ENCODE measurements at regions not wholly inside any gene's neighbourhood (a gene's known extent, or its start where the extent isn't known, plus 50 kb on each side); places are given as distances from the start of the nearest gene placed in this dataset.

DNA sequence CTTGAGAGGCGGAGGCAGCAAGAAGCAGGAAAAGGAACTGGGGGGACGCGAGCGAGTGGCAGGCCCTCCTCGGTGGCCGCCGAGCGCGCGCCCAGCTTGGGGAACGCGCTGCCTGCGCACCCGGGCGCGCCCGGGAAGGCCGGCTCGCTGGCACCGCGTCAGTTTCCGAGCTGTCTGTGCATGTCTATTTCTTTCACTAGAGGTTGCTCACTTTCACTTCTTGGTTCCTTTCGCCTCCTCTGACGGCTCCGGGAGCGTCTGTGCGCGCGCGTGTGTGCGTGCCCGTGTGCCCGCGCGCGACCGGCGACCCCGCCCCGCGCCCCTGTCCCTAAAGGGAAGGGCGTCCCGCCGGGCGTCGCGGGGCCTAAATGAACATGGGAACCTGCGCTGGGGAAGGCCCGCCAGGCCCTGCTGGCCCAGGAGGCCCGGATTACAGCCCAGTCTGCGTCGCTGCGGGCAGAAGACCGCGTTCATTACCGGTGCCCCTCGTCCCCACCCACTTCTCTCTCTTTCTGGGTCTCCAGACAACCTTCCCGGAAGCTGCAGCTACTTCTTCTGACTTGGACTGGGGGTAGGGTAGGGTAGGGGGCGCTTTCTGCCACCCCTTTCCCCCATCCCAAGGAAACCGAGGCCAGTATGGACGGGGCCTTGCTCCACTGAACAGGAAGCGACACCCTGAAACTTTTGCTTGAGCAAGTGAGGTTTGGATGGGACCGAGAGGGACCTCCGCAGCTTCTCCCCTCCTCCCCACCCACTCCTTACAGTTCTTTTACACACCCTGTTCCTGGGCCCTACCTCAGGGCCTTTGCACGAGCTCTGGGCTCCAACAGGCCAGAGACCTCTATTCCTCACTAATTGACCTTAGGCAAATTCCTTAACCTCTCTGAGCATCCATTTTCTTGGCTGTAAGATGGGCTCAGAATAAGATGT is 205.8 kb upstream of the IER5L start:
- DNase-seq (ENCODE audit: low read depth): no peak

DNA sequence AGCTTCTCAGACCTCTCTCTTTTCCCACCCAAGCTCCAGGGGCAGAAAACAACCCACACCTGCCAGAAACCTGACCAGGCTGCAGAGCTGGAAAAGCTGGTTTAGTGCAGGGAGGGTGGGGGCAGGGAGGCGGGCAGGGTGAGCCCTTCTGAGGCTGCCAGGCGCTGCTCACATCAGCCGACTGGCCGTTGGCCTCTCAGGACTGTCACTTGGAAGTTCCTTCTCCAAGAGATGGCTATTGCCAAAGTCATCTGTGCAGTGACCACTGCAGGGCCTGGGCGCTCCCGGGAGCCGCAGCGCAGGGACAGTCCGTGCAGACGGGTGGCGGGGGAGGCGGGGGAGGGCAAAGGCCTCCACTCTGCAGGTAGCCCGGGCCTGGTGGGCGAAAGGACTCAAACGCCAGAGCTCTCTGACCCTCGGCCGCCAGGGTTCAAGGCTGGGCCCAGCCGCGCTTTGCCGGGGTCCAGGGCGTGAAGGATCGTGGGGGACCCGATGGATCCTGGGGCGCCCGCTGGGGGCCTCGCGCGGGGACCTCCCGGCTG is 205.0 kb upstream of the IER5L start:
- DNase-seq (ENCODE audit: low read depth): no peak

DNA sequence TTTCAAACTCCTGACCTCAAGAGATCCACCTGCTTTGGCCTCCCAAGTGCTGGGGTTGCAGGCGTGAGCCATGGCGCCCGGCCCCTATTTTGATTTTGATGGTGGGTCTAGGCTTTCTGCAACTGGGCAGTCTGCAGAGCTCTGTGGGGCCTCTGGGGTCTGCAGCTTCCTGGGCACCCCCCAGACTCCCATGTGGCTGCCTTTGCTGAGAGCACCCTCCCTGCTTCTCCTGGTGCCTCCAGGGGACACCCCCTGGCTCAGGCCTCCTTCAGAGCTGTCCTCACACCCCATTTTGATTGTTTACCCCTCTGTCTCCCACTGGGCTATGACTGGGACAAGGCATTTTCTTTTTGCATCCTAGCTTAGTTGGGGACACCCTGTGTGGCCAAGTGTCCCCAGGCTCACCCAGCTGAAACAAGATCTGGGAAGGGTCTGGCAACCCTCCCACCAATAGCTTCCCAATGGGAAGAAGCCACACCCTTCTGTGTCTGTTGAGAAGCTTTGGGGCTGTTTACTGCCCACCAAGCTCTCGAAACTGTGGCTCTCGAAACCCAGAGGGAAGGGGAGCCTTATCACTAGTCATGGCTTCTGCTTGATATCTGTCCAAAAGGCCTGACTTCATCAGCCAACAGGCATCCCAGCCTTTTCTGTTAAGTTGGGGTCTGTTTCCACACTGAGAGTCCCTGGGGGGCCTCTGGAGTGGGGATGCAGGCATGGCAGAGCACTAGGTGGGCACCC is 204.4 kb upstream of the IER5L start:
- no peak for DNase-seq (ENCODE audit: low read depth)

DNA sequence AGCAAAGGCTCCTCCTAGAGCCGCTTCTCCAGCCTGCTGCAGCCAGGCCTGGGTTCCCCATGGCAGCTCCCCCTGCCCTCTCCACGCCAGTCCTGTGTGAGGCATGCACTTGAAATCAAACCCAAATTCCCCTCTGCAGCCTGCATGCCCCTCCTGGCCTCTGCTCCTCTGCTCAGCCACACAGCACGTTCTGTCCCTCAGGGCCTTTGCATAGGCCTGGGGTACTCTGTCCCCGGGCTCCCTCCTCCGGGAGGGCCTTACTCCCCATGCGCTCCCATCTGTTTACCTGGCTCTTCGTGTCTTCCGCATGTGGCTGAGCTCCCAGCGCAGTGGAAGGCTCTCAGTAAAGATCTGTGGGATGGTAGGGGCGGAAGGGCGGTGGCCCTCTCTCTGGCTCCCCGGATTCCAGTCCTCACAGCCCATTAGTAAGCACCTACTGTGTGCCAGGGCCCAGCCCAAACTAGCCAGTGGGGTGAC is 203.5 kb upstream of the IER5L start:
- DNase-seq (ENCODE audit: low read depth): no peak

DNA sequence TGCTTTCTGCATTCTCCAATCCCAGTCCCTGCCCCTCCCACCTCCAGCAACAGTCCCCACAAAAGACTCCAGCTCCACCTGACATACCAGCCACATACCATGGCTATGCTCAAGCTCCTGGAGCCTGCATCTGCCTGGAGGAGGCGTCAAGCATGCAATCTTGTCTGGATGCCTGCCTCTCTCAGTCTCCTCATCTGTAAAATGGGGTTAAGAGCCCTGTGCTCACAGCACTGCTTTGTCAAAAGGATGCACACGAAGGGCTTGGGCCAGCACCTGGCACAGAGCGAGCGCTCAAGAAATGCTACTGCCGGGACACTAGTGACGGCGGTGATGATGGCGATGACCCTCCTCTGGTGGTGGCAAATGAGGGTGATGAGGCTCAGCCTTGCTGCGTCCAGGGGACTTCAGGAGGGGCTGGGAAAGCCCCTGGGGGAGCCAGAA is 202.9 kb upstream of the IER5L start:
- no peak for DNase-seq (ENCODE audit: low read depth)

DNA sequence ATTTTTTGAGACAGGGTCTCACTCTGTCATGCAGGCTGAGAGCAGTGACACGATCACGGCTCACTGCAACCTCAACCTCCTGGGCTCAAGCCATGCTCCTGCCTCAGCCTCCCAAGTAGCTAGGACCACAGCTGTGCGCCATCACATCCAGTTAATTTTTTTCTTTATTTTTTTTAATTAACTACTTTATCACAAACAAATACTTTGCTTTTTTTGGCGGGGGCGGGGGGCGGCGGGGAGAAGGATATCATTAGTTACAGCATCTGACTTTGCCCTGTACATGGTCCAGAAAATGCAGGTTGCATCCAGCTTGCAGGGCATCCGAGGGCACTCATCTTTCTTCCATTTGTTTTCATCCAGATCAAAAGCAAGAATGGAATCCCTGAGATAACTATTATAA is 201.8 kb upstream of the IER5L start:
- no peak for DNase-seq (ENCODE audit: low read depth)

DNA sequence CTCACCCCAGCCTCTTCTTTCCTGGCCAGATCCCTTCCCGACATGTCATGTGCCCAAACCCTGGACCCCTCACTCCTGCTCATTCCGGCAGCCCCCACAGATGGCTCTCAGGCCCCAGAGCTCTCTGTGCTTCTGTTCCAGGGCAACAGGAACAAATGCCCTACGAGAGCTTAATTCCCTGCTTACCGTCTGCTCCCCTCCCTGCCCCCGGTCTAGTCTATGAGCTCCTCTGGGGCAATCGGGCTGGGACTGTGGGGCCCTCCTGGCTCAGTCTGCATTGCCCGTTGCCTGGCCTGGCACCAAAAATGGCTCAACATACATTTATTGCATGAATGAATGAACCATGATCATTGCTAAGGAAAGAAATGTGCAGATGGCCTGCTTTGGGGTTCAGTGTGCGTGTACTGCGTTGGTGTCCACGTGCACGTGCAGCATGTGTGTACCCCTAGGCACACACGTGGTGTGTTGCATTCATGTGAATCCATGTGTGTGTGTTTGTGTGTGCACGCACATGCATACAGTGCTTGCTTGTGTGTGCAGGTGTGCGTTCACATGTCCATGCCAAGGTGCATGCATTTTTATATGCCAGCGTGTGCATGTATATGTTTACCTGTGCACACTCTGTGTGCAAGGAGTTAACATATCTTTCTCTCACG is 201.2 kb upstream of the IER5L start:
- DNase-seq (ENCODE audit: low read depth): no peak

DNA sequence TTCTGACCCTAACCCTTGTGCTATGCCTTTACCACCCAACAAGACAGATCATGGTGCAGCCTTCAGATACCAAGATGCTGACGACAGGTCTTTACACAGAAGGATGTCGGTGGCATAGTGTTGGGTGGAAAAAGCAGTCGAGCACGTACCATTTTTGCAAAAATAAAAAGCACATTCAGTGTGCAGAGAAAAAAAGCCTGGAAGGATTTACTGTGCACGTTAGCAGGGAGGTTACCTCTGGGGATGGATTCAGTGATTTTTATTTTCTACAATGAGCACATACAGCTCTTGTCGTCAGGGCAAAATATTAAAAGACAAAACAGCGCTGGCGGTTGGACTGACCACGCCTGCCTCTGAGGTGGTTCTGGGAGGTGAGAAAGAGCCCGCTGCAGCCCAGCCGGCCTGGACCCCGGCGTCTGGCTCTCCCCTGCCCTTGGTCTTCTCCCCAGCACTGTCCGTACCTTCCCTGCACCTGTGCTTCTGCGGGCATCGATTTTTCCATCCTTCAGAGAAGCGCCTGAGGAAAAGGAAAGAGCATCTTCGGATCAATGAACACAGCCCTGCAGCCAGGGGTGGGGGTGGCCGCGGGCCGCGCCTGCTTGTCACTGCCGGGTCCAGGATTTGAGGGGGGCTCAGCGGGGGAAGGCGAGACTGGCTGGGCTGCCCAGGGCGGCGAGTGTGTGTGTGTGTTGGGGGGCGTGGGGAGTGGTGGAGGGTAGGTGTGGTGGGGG is 200.0 kb upstream of the IER5L start:
- DNase-seq (ENCODE audit: low read depth): no peak

DNA sequence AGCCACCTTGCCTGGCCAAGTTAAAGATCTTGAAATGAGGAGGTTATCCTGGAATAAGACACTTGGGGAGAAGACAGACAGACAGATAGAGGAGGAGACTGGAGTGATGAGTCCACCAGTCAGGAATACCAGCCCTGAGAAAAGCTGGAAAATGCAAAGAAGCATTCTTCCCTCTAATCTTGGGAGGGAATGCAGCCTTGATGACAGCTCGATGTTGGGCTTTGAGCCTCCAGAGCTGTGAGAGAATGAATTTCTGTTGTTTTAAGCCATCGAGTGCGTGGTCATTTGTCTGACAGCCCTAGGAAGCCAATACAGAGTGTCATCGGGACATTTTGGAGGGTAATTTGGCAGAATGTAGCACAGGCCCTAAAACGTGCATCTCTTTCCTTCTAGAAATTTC is 199.1 kb upstream of the IER5L start:
- no peak for DNase-seq (ENCODE audit: low read depth)

DNA sequence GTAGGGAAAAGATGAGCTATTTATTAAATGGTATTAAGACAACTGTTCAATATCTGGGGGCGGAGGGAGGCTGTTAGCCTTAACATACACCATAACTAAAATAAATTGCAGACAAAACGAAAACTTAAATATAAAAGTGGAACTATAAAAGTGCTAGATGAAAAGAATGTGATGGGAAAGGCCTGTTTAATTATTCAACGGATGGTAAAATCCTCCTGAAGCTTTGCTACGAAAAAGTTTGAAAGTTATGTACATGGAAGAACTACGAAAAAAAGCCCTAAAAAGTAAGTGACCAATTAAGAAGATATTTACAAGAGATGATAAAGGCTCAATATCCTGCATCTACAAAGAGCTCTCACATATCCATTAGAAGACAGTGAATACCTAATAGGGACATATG is 197.8 kb upstream of the IER5L start:
- DNase-seq (ENCODE audit: low read depth): no peak

DNA sequence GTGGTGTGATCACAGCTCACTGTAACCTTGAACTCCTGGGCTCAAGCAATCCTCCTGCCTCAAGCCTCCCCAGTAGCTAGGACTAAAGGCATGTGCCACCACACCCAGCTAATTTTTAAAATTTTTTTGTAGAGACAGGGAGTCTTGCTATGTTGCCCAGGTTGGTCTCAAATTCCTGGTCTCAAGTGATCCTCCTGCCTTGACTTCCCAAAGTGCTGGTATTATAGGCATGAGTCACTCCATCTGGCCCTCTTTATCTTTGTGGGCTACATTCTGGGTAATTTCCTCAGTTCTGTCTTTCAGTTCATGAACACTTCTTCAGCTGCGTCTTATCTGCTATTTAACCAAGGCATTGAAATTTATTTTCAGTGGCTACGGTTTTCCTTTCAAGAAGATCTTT is 196.6 kb upstream of the IER5L start:
- DNase-seq (ENCODE audit: low read depth): no peak

DNA sequence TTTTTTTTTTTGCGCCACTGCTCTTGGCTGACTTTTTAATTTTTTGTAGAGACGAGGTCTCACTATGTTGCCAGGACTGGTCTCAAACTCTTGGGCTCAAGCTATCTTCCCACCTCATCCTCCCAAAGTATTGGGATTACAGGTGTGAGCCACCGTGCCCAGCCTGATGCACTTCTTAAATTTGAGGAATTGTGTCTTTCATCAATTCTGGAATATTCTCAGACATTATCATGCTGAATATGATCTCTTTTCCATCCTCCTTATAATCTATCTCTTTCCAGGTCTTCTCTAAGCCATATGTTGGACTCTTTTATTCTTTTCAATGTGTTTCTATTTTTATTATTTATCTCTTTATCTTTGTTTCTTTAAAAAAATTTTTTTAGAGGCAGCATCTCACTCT is 196.2 kb upstream of the IER5L start:
- no peak for DNase-seq (ENCODE audit: low read depth)

DNA sequence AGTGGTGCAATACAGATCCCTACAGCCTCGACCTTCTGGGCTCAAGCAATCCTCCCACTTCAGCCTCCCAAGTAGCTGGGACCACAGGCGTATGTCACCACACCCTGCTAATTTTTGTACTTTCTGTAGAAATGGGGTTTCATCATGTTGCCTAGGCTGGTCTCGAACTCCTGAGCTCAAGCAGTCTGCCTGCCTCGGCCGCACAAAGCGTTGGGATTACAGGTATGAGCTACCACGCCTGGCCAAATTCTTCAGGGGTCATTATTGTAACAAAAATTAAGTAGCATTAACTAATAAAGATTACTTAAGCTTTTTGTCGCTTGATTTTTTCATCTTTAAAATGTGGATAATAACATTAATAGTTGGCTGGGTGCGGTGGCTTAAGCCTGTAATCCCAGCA is 195.3 kb upstream of the IER5L start:
- no peak for DNase-seq (ENCODE audit: low read depth)

DNA sequence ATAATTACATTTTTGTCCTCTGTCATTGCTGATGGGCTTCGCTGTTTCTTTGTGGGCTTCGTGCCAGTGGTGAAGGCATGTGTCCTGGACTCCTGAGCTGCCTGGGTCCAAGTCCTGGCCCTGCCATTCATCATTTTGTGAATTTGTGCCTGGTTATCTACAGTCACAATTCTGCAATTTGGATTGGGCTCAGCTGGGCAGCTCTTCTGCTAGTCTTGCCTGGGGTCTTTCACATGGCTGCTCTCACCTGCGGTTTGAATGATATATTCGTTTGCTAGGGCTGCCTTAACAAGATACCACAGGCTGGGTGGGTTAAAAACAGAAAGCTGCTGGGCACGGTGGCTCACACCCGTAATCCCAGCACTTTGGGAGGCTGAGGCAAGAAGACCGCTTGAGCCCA is 192.7 kb upstream of the IER5L start:
- DNase-seq (ENCODE audit: low read depth): no peak

DNA sequence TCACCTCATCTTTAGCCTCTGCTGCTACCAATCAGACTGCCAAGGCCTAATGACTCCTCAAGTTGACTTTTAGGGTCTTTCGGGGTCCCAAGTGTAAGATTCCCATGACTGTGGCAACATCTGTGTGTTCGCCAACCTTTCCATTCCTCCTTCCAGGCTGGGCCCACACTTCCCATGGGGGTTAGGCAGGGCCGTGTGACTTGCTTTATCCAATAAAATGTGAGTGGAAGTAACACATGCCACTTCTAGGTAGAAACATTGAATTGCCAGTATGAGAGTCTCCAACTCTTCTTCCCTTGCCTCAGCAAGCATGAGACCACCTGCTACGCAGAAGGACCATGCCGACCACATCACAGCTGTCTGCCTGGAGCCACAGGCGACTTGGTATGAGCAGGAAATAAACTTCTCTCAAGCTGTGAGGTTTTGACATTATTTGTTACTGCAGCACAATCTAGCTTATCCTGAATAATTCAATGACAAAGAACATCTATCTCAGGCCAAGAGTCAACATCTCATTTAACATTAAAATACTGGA is 190.4 kb upstream of the IER5L start:
- no peak for DNase-seq (ENCODE audit: low read depth)

DNA sequence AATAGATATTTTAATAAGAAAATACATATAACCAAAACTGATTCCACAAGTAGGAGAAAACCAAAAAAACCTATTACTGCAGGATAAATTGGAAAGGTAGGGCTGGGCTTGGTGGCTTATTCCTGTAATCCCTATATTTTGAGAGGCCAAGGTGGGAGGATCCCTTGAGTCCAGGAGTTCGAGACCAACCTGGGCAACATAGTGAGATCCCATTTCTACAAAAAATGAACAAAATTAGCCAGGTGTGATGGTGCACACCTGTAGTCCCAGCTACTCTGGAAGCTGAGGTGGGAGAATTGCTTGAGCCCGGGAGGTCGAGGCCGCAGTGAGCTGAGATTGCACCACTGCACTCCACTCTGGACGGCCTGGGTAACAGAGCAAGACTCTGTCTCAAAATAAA is 189.2 kb upstream of the IER5L start:
- no peak for DNase-seq (ENCODE audit: low read depth)

DNA sequence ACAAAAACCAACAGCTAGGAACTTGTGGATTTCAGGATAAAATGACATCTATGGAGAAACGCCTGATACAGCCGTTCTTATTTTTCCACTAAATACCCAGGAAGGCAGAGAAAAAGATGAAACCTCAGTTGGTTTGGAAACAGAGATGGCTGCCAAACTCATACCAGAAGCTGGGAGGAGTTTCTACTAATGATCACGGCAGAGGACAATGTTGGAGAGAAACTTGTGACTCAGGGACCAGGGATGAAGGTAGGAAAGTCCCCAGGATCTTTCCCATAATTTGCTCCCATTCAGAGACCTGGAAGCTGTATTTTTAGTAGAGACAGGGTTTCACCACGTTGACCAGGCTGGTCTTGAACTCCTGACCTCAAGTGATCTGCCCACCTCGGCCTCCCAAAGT is 187.1 kb upstream of the IER5L start:
- no peak for DNase-seq (ENCODE audit: low read depth)

DNA sequence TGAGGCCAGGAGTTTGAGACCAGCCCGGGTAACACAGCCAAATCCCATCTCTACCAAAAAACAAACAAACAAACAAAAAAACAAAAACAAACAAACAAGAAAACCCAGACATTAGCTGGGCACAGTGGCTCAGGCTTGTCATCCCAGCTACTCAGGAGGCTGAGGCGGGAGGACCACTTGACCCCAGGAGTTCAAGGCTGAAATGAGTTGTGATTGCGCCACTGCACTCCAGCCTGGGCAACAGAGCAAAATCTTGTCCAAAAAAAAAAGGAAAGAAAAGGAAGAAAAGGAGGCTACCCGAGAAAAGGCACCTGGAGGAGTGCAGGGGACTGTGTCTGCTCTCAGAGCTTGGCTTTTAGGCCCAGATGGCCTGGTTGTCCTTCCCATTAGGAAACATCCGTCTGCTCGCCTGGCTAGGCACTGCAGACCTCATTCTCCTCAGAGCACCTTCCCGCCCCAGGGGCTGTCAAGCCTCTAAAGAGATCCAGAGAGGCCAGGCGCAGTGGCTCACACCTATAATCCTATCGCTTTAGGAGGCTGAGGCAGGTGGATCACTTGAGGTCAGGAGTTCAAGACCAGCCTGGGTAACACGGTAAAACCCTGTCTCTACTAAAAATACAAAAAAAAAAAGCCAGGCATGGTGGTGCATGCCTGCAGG is 185.3 kb upstream of the IER5L start:
- DNase-seq (ENCODE audit: low read depth): no peak

DNA sequence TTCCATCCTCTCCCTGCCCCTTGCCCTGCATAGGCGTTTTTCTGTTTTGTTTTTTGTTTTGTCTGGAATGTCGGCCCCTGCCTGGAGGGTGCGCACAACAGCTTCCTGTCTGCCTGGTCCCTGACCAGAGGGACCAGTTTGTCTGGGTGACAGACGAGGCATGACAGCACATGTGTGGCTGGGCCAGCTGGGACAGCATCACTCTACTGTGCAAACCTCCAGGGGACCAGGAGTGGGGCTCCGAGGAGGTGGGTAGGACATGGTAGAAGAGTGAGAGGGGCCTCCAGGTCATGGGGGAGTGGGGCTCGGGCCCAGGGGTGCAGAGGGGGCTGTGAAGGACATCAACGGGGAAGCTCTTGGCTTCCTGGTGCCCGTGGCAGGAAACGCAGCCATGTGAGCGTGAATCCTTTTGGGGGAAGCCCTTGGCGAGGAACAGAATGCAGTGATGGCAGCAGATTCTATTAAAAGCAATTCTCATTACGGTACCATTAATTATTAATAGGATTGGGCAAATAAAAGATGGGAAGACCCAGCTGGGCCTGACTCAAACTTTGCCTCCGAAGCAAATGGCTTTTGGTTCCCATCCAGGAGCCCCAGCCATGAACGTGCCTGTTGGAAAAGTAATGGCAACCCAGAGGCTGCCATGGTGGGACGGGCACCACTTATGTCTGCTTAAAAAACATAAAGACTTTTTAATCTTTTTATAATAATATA is 184.4 kb upstream of the IER5L start:
- no peak for DNase-seq (ENCODE audit: low read depth)

DNA sequence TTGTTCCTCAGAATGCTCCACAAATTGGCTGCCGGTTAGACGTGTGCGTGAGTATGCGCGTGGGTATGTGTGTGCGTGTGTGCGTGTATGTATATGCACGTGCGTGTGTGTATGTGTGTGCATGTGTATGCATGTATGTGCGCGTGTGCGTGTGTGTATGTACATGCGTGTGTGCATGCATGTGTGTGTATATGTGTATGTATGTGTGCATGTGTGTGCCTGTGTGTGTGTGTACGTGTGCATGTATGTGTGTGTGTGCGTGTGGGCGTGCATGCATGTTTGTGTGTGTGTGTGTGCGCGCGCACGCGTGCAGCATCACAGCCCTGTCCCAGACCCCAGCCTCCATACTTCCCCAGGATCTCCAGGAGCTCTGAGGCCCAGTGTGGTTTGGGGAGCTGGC is 183.1 kb upstream of the IER5L start:
- DNase-seq (ENCODE audit: low read depth): no peak
